HEK293T (cell line): ENCODE measurements at regions not wholly inside any gene's neighbourhood (a gene's known extent, or its start where the extent isn't known, plus 50 kb on each side); places are given as distances from the start of the nearest gene placed in this dataset.

Experiments used
- CTBP1 ChIP-seq: fragments of 450-650 bp; IDR thresholded peaks from 2 replicates; pipeline ENCODE4 v1.6.1; 2016; ENCODE audit warnings: borderline replicate concordance
- ELF4 ChIP-seq: fragments of 450-650 bp; IDR thresholded peaks from 2 replicates; pipeline ENCODE4 v1.6.1; 2017; ENCODE audit warnings: antibody characterized with exemption
- FOXA1 ChIP-seq: fragments of 450-650 bp; IDR thresholded peaks from 2 replicates; pipeline ENCODE4 v1.6.1; 2016; ENCODE audit warnings: mild to moderate bottlenecking

- no peak for TF ChIP-seq FOXA1
- TF ChIP-seq ELF4: no peak
- no peak for TF ChIP-seq CTBP1
These were observed 394.1 kb upstream of the ARID1B start for GRCh38 chr6:156383059-156383458.
